ENCODE measurements at regions not wholly inside any gene's neighbourhood (a gene's known extent, or its start where the extent isn't known, plus 50 kb on each side); places are given as distances from the start of the nearest gene placed in this dataset.

GRCh38 chr9:580652-581342 lies 260.7 kb upstream of the DMRT1 start:
- no peaks in the 10 kb centered on the region for H3K9me3 ChIP-seq (ENCODE audit: insufficient read depth, low read length)
- H3K4me2 ChIP-seq (ENCODE audit: low read length): no peak overlapping the region
- TF ChIP-seq EZH2phosphoT487 (IDR thresholded peaks at IDR 0.05; ENCODE audit: low read depth) (no peak), CTCF (IDR thresholded peaks at IDR 0.05; ENCODE audit: low read depth, low read length) (no peak)
- no peaks in the 10 kb centered on the region for H3K4me1 ChIP-seq (ENCODE audit: low read length)
- peaks cover 10% of the 10 kb centered on the region; the same call in 1 of the 2 replicates for H3K27me3 ChIP-seq (ENCODE audit: low read depth, low read length)
- no peak overlapping the region for H3K9ac ChIP-seq (ENCODE audit: low read length)
- H3K36me3 ChIP-seq (replicated peaks; ENCODE audit: low read depth, low read length): no peaks in the 10 kb centered on the region
- H4K20me1 ChIP-seq (ENCODE audit: insufficient read depth, low read length): no peaks in the 10 kb centered on the region
- H2AFZ ChIP-seq (ENCODE audit: low read depth, low read length): no peak overlapping the region
- no peaks in the 10 kb centered on the region for H3K79me2 ChIP-seq (ENCODE audit: low read length)
- H3K4me3 ChIP-seq (ENCODE audit: low read length): no peak overlapping the region
- no peak overlapping the region for H3K27ac ChIP-seq (ENCODE audit: low read length)

- Histone ChIP-seq H3K4me1 (ENCODE audit: low read length) (no peaks in the 10 kb centered on the region), H2AFZ (ENCODE audit: low read depth, low read length) (no peak overlapping the region), H3K27ac (ENCODE audit: low read length) (no peak overlapping the region), H3K4me2 (ENCODE audit: low read length) (no peak overlapping the region), H3K27me3 (ENCODE audit: low read depth, low read length) (peaks cover 10% of the 10 kb centered on the region; the same call in 1 of the 2 replicates), H3K36me3 (replicated peaks; ENCODE audit: low read depth, low read length) (no peaks in the 10 kb centered on the region), H4K20me1 (ENCODE audit: insufficient read depth, low read length) (no peaks in the 10 kb centered on the region), H3K79me2 (ENCODE audit: low read length) (no peaks in the 10 kb centered on the region), H3K9ac (ENCODE audit: low read length) (no peak overlapping the region), H3K4me3 (ENCODE audit: low read length) (no peak overlapping the region), H3K9me3 (ENCODE audit: insufficient read depth, low read length) (no peaks in the 10 kb centered on the region)
- no peak for TF ChIP-seq EZH2phosphoT487 (IDR thresholded peaks at IDR 0.05; ENCODE audit: low read depth)
- peak; percentile 80 for TF ChIP-seq CTCF (IDR thresholded peaks at IDR 0.05; ENCODE audit: low read depth, low read length)
Measured at GRCh38 chr9:581673-582497, 259.6 kb upstream of the DMRT1 start.

- Histone ChIP-seq H3K4me2 (ENCODE audit: low read length) (no peak overlapping the region), H4K20me1 (ENCODE audit: insufficient read depth, low read length) (no peaks in the 10 kb centered on the region), H3K79me2 (ENCODE audit: low read length) (no peaks in the 10 kb centered on the region), H3K36me3 (replicated peaks; ENCODE audit: low read depth, low read length) (no peaks in the 10 kb centered on the region), H3K9ac (ENCODE audit: low read length) (no peak overlapping the region), H3K4me3 (ENCODE audit: low read length) (no peak overlapping the region), H2AFZ (ENCODE audit: low read depth, low read length) (no peak overlapping the region), H3K4me1 (ENCODE audit: low read length) (no peaks in the 10 kb centered on the region), H3K27me3 (ENCODE audit: low read depth, low read length) (peaks cover 10% of the 10 kb centered on the region; the same call in 1 of the 2 replicates), H3K27ac (ENCODE audit: low read length) (no peak overlapping the region), H3K9me3 (ENCODE audit: insufficient read depth, low read length) (no peaks in the 10 kb centered on the region)
- TF ChIP-seq EZH2phosphoT487 (IDR thresholded peaks at IDR 0.05; ENCODE audit: low read depth) (no peak), CTCF (IDR thresholded peaks at IDR 0.05; ENCODE audit: low read depth, low read length) (no peak)
Measured at GRCh38 chr9:582775-583174, 258.7 kb upstream of the DMRT1 start.

- H3K79me2 ChIP-seq (ENCODE audit: low read length): no peaks in the 10 kb centered on the region
Measured at GRCh38 chr9:587527-587926, 254.0 kb upstream of the DMRT1 start.

More at GRCh38 chr9:587527-587926, 254.0 kb upstream of the DMRT1 start:
- H3K4me3 ChIP-seq (ENCODE audit: low read length): no peak overlapping the region
- H3K4me1 ChIP-seq (ENCODE audit: low read length): peaks cover 9% of the 10 kb centered on the region
- peaks cover 7% of the 10 kb centered on the region; the same call in 1 of the 2 replicates for H3K27me3 ChIP-seq (ENCODE audit: low read depth, low read length)
- no peaks in the 10 kb centered on the region for H4K20me1 ChIP-seq (ENCODE audit: insufficient read depth, low read length)
- H3K4me2 ChIP-seq (ENCODE audit: low read length): no peak overlapping the region
- H3K27ac ChIP-seq (ENCODE audit: low read length): no peak overlapping the region
- no peaks in the 10 kb centered on the region for H3K36me3 ChIP-seq (replicated peaks; ENCODE audit: low read depth, low read length)
- H3K9me3 ChIP-seq (ENCODE audit: insufficient read depth, low read length): no peaks in the 10 kb centered on the region
- no peak for TF ChIP-seq EZH2phosphoT487 (IDR thresholded peaks at IDR 0.05; ENCODE audit: low read depth)
- TF ChIP-seq CTCF (IDR thresholded peaks at IDR 0.05; ENCODE audit: low read depth, low read length): no peak
- no peak overlapping the region for H2AFZ ChIP-seq (ENCODE audit: low read depth, low read length)
- H3K9ac ChIP-seq (ENCODE audit: low read length): no peak overlapping the region

Data from OCI-LY3 (cell line).